ENCODE measurements at regions not wholly inside any gene's neighbourhood (a gene's known extent, or its start where the extent isn't known, plus 50 kb on each side); places are given as distances from the start of the nearest gene placed in this dataset.

GRCh38 chr11:10925149-10925926 is 67.5 kb upstream of the ZBED5 start:
- Mint-ChIP-seq H3K36me3 (no peaks in the 10 kb centered on the region), H3K9me3 (no peaks in the 10 kb centered on the region), H3K4me1 (peaks cover 3% of the 10 kb centered on the region), H3K27ac (no peak overlapping the region), H3K4me3 (no peak overlapping the region), H3K27me3 (peaks cover 46% of the 10 kb centered on the region)
- CTCF ChIA-PET = interaction anchor here (0.7 to 1.7 kb wide), 4 partner anchors 12 to 141 kb away, joined by 3 to 6 read pairs (median 4); no protein-coding TSS in a partner anchor
- no peak for DNase-seq

DNA sequence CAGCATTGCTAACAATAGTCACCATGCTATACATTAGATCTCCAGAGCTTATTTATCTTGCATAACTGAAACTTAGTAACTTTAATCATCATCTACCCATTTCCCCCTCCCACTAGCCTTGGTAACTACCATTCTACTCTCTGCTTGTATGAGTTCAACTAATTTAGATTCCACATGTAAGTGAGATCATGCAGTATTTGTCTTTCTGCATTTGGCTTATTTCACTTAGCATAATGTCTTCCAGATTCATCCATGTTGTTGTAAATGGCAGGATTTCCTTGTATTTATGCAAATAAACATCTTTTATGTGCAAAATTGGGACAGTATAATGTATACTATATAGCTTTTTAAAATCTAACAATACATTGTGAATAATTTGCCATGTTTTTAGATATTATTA is 66.0 kb upstream of the ZBED5 start:
- Mint-ChIP-seq H3K27ac (no peak overlapping the region), H3K9me3 (no peaks in the 10 kb centered on the region), H3K4me3 (no peak overlapping the region), H3K4me1 (no peaks in the 10 kb centered on the region), H3K27me3 (peaks cover 31% of the 10 kb centered on the region), H3K36me3 (no peaks in the 10 kb centered on the region)
- CTCF ChIA-PET = interaction anchor here (0.7 to 1.0 kb wide), 2 partner anchors 21 to 266 kb away, joined by 3 read pairs; no protein-coding TSS in a partner anchor
- no peak for DNase-seq

DNA sequence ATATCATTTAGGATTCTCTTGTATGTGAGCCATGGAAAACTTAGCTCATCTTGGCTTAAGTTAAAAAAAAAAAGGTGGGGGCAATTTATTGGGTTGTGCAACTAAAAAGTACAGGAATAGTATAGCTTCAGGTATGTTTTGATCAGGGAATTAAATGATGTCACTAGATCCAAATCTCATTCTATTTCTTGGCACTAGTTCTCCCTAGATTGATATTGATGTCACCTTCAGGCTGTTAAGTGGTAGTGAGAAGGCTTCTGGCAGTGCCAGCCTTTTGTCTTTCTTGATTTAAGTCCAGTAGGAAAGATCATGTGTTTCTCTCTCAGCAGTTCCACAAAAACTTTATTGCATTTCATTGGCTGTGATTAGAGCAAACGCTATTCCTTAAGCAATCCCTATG is 65.0 kb upstream of the ZBED5 start:
- no peak for DNase-seq
- H3K36me3 Mint-ChIP-seq = no peaks in the 10 kb centered on the region
- H3K27me3 Mint-ChIP-seq = peaks cover 23% of the 10 kb centered on the region
- CTCF ChIA-PET = interaction anchor here (0.7 to 0.8 kb wide), 2 partner anchors 346 to 461 kb away, joined by 3 read pairs; no protein-coding TSS in a partner anchor
- H3K9me3 Mint-ChIP-seq = peaks cover 9% of the 10 kb centered on the region
- no peaks in the 10 kb centered on the region for H3K4me1 Mint-ChIP-seq
- H3K4me3 Mint-ChIP-seq = no peak overlapping the region
- H3K27ac Mint-ChIP-seq = no peak overlapping the region

DNA sequence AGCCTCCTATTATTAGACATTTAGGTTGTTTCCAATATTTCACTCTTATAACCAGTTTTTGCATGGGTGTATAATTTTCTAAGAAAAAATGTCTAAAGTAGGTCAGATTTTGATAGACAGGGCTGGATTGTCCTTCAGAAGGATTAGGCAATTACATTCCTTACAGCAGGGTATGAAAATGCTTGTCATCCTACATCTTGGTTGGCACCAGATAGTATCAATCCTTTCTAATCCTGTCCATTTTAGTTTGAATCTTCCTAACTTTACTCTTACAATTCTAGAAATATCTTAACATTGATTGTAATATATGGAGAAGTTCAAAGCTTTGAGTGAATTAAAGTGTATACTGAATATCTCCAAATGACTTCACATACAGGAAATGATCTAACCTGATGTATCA is 63.0 kb upstream of the ZBED5 start:
- H3K27ac Mint-ChIP-seq = no peak overlapping the region
- H3K4me1 Mint-ChIP-seq = no peaks in the 10 kb centered on the region
- CTCF ChIA-PET = interaction anchor here (1.6 kb wide), 1 partner anchor 128 kb away, joined by 5 read pairs; no protein-coding TSS in a partner anchor
- H3K9me3 Mint-ChIP-seq = peaks cover 15% of the 10 kb centered on the region
- DNase-seq = no peak
- peaks cover 8% of the 10 kb centered on the region for H3K27me3 Mint-ChIP-seq
- H3K4me3 Mint-ChIP-seq = no peak overlapping the region
- no peaks in the 10 kb centered on the region for H3K36me3 Mint-ChIP-seq

GRCh38 chr11:10920205-10920604 is 62.4 kb upstream of the ZBED5 start:
- Mint-ChIP-seq H3K9me3 (peaks cover 15% of the 10 kb centered on the region), H3K27ac (no peak overlapping the region), H3K4me3 (no peak overlapping the region), H3K4me1 (no peaks in the 10 kb centered on the region), H3K27me3 (peaks cover 8% of the 10 kb centered on the region), H3K36me3 (no peaks in the 10 kb centered on the region)
- DNase-seq = no peak
- CTCF ChIA-PET = interaction anchor here (0.6 to 1.6 kb wide), 2 partner anchors 22 to 127 kb away, joined by 3 to 5 read pairs; no protein-coding TSS in a partner anchor

- Mint-ChIP-seq H3K9me3 (peaks cover 15% of the 10 kb centered on the region), H3K27ac (no peak overlapping the region), H3K4me3 (no peak overlapping the region), H3K36me3 (no peaks in the 10 kb centered on the region), H3K4me1 (no peaks in the 10 kb centered on the region), H3K27me3 (peaks cover 11% of the 10 kb centered on the region)
- CTCF ChIA-PET = no interaction called here
- no peak for DNase-seq
Observed at GRCh38 chr11:10918698-10919097, 60.8 kb upstream of the ZBED5 start.

DNA sequence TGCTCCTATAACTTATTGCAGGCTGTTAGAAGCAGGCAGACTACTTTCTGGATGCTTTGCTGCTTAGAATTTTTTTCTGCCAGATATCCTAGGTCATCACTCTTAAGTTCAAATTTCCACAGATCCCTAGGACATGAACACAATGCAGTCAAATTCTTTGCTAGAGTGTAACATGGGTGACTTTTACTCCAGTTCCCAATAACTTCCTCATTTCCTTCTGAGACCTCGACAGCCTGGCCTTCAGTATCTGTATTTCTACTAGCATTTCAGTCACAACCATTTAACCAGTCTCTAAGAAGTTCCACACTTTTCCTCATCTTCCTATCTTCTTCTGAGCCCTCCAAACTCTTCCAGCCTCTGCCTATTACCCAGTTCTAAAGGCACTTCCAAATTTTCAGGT is 60.4 kb upstream of the ZBED5 start:
- H3K27me3 Mint-ChIP-seq = peaks cover 16% of the 10 kb centered on the region
- DNase-seq = no peak
- H3K4me3 Mint-ChIP-seq = no peak overlapping the region
- H3K9me3 Mint-ChIP-seq = peaks cover 15% of the 10 kb centered on the region
- H3K27ac Mint-ChIP-seq = no peak overlapping the region
- no peaks in the 10 kb centered on the region for H3K36me3 Mint-ChIP-seq
- CTCF ChIA-PET = no interaction called here
- no peaks in the 10 kb centered on the region for H3K4me1 Mint-ChIP-seq

DNA sequence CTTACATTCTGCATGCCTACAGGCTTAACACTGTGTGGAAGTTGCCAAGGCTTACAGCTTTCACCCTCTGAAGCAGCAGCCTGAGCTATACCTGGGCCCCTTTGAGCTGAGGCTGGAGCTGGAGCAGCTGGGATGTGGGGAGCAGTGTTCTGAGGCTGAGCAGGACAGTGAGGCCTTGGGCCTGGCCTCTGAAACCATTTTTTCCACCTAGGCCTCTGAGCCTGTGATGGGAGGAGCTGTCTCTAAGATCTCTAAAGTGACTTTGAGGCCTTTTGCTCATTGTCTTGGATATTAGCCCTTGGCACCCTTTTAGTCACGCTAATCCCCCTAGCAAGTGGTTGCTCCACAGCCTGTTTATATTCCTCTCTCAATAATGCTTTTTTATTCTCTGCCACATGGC is 59.9 kb upstream of the ZBED5 start:
- Mint-ChIP-seq H3K9me3 (peaks cover 15% of the 10 kb centered on the region), H3K27ac (no peak overlapping the region), H3K4me1 (no peaks in the 10 kb centered on the region), H3K36me3 (no peaks in the 10 kb centered on the region), H3K4me3 (no peak overlapping the region), H3K27me3 (peaks cover 16% of the 10 kb centered on the region)
- CTCF ChIA-PET = no interaction called here
- DNase-seq = no peak

- CTCF ChIA-PET = interaction anchor here (0.9 to 1.8 kb wide), 2 partner anchors 38 to 111 kb away, joined by 3 to 5 read pairs; no protein-coding TSS in a partner anchor
- Mint-ChIP-seq H3K27me3 (peaks cover 15% of the 10 kb centered on the region), H3K4me1 (no peaks in the 10 kb centered on the region)
Observed at GRCh38 chr11:10916665-10917064, 58.8 kb upstream of the ZBED5 start.

DNA sequence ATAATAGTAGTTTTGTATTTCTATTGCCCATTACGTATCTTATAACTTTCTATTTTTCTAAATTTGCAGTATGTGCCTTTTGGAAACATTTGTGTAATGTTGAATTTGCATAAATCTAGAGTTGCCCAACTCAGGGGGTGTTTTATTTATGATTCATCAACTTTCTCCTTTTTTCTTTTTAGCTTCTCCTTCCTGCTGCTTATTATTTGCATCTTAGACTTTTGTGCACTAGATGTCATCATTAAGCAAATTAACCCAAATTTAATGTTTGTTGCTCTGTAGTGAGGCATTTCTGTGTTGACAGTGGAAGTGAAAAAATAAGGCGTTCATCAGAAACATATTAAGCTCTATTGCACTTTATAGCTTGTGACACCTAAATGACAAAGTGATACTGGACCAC is 56.2 kb upstream of the ZBED5 start:
- H3K4me1 Mint-ChIP-seq = no peaks in the 10 kb centered on the region
- H3K36me3 Mint-ChIP-seq = no peaks in the 10 kb centered on the region
- H3K27ac Mint-ChIP-seq = no peak overlapping the region
- peaks cover 9% of the 10 kb centered on the region for H3K27me3 Mint-ChIP-seq
- no peak for DNase-seq
- CTCF ChIA-PET = no interaction called here
- H3K4me3 Mint-ChIP-seq = no peak overlapping the region
- peaks cover 15% of the 10 kb centered on the region for H3K9me3 Mint-ChIP-seq

More at GRCh38 chr11:10916665-10917064, 58.8 kb upstream of the ZBED5 start:
- no peak overlapping the region for H3K27ac Mint-ChIP-seq
- DNase-seq = no peak
- H3K9me3 Mint-ChIP-seq = peaks cover 15% of the 10 kb centered on the region
- H3K4me3 Mint-ChIP-seq = no peak overlapping the region
- H3K36me3 Mint-ChIP-seq = no peaks in the 10 kb centered on the region

DNA sequence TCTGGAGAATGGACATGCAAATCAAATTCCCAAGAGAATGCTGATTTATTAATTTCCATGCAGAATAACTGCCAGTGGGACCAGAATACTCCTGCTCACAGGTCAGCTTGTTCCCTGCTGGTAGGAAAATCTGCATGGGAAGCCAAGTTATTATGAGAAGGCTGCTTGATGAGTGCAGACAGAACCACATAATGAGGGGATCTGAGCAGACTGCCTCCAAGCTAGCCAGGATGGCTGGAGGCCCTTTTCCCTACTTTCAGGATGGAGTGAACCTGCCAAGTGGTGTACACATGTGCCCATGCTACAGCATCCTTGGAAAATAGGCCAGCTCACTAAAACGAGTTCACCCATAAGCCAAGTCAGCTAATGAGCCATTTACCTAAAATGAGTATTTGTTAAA is 55.2 kb upstream of the ZBED5 start:
- Mint-ChIP-seq H3K27me3 (peaks cover 9% of the 10 kb centered on the region), H3K9me3 (peaks cover 7% of the 10 kb centered on the region), H3K4me3 (no peak overlapping the region), H3K27ac (no peak overlapping the region), H3K4me1 (no peaks in the 10 kb centered on the region), H3K36me3 (no peaks in the 10 kb centered on the region)
- CTCF ChIA-PET = no interaction called here
- no peak for DNase-seq

GRCh38 chr11:10911907-10912306 is 54.1 kb upstream of the ZBED5 start:
- Mint-ChIP-seq H3K36me3 (no peaks in the 10 kb centered on the region), H3K9me3 (peaks cover 3% of the 10 kb centered on the region), H3K27me3 (peaks cover 13% of the 10 kb centered on the region), H3K4me1 (no peaks in the 10 kb centered on the region), H3K27ac (no peak overlapping the region), H3K4me3 (no peak overlapping the region)
- DNase-seq = no peak
- CTCF ChIA-PET = no interaction called here

- H3K4me3 Mint-ChIP-seq = no peak overlapping the region
- H3K27ac Mint-ChIP-seq = no peak overlapping the region
- H3K4me1 Mint-ChIP-seq = no peaks in the 10 kb centered on the region
- peaks cover 19% of the 10 kb centered on the region for H3K27me3 Mint-ChIP-seq
- no peak for DNase-seq
- H3K9me3 Mint-ChIP-seq = no peaks in the 10 kb centered on the region
- CTCF ChIA-PET = no interaction called here
- no peaks in the 10 kb centered on the region for H3K36me3 Mint-ChIP-seq
Observed at GRCh38 chr11:10909141-10909883, 51.5 kb upstream of the ZBED5 start.

GRCh38 chr11:10908215-10908951 is 50.5 kb upstream of the ZBED5 start:
- CTCF ChIA-PET = no interaction called here
- H3K9me3 Mint-ChIP-seq = no peaks in the 10 kb centered on the region
- peaks cover 12% of the 10 kb centered on the region for H3K27me3 Mint-ChIP-seq
- no peaks in the 10 kb centered on the region for H3K4me1 Mint-ChIP-seq
- DNase-seq = no peak
- H3K4me3 Mint-ChIP-seq = no peak overlapping the region
- no peak overlapping the region for H3K27ac Mint-ChIP-seq
- H3K36me3 Mint-ChIP-seq = no peaks in the 10 kb centered on the region

Data from activated naive CD4-positive, alpha-beta T cell treated with anti-CD3 and anti-CD28 coated beads, Interleukin-2, amount 10 ng/mL, durations not matched to agents 7 days and 5 days (primary cell).